GM13976 (cell line): ENCODE measurements at regions not wholly inside any gene's neighbourhood (a gene's known extent, or its start where the extent isn't known, plus 50 kb on each side); places are given as distances from the start of the nearest gene placed in this dataset.
"Not testable (repeated sequence)": the region's sequence is repeated elsewhere in the genome, so short reads cannot be mapped to it uniquely, and the experiment has no call there.

Experiments used
- DNase-seq: peaks from one replicate; pipeline ENCODE4 v3.0.0; 2012; ENCODE audit warnings: low spot score
- CTCF ChIP-seq: IDR thresholded peaks from 2 replicates; pipeline ENCODE4 v1.5.1; 2012; ENCODE audit warnings: borderline replicate concordance, mild to moderate bottlenecking; ENCODE audit not compliant: insufficient read depth; ENCODE audit errors: extremely low read depth, missing control alignments, control extremely low read depth
- in situ Hi-C: fragments of 300-500 bp; cut with MboI; formaldehyde crosslinking; loops from one replicate; pipeline ENCODE4 v1.12.0; 2022; ENCODE audit warnings: low sequenced_read_pairs, mixed read lengths, inconsistent platforms; ENCODE audit not compliant: unreplicated experiment

DNA sequence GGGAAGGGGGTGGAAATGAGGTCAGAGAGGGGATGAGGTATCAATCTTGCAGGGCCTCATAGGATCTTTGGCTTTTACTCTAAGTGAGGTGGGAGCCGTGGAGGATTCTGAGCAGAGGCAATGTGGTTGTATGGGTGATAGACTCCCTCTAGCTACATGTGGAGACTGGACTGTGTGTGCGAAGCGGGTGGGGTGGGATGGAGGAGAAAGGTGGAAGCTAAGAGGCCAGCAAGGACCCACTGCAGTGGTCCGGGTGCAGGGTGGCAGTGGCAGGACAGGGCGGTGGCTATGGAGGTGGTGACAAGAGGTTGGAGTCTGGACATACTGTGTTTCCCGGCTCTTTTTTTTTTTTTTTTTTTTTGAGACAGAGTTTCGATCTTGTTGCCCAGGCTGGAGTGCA lies 62.4 kb upstream of the PTPN1 start:
- no peak for DNase-seq
- in situ Hi-C loops: no loop called here
- no peak for TF ChIP-seq CTCF

DNA sequence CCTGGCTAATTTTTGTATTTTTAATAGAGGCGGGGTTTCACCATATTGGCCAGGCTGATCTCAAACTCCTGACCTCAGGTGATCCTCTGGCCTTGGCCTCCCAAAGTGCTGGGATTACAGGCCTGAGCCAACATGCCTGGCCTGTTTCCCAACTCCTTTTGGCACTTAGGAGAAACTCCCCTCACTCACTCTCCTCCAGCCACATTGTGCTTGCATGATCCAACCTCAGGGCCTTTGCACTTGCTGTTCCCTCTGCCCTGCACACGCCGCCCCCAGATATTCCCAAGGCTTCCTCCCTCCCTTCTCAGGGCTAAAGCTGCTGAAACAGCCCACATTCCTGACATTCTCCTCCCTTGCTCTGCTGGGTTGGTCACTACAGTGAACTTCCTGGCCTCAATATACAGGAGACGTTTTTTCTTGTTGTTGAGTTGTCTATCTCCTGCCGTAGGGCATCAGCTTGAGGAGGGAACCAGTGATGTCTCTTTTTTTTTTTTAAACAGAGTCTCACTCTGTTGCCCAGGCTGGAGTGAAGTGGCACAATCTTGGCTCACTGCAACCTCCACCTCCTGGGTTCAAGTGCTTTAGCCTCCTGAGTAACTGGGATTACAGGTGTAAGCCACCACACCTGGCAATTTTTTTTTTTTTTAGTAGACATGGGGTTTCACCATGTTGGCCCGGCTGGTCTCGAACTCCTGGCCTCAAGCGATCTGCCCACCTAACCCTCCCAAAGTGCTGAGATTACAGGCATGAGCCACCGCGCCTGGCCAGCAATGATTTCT lies 61.4 kb upstream of the PTPN1 start:
- in situ Hi-C loops, DNase-seq: not testable (repeated sequence)

- no peak for TF ChIP-seq CTCF
- DNase-seq: peak; percentile 35
- in situ Hi-C loops: loop anchor here (25.0 kb wide), 1 partner anchor 488 kb away; no protein-coding TSS in a partner anchor
These were observed 60.3 kb upstream of the PTPN1 start for GRCh38 chr20:50449738-50450492.

DNA sequence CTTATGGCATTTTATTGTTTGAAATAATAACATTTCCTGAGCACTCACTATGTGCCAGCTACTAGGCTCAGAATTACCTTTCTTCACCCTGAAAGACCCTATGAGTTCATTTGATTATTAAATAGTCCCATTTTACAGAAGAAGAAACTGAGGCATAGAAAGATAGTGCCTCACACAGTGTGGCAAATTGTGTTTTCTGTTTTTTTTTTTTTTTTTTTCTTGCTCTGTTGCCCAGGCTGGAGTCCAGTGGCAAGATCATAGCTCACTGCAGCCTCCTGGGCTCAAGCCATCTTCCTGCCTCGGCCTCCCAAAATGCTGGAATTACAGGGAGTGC lies 59.7 kb upstream of the PTPN1 start:
- DNase-seq: no peak
- in situ Hi-C loops: loop anchor here (25.0 kb wide), 1 partner anchor 488 kb away; no protein-coding TSS in a partner anchor
- TF ChIP-seq CTCF: no peak

DNA sequence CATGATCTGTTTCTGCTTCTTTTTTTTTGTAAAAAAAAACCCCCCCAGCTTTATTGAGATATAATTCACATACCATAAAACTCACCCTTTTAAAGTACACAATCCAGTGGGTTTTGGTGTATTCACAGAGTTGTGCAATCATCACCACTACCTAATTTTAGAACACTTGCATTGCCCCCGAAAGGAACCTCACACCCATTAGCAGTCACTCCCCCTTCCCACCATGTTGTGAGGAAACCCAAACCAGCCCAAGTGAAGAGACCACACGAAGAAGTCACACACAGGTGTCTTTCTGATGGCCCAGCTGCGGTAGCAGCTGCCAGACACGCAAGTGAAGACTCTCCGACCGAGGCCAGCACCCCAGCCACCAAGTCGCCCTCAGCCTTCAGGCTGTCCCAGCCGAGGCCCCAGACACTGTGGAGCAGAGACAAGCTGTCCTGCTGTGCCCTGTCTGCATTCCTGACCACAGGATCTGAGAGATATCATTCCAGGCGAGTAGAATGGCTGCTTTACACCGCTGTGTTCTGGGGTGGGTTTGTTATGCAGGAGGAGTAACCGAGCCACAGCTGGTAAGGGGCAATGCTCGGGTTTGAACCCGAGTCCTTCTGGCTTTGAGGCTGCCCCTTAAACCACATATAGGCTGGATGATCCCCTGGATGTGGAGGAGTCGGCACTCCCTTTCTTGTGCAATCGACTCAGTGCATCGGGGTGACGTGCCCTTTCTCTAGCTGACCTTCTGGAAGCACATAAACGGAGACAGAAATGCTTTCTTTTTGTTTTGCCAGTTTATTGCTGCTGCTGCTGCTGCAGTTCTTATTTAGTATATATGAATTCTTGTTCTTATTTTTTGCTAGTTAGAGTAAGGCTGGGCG lies 59.1 kb upstream of the PTPN1 start:
- in situ Hi-C loops: loop anchor here (25.0 kb wide), 1 partner anchor 489 kb away; no protein-coding TSS in a partner anchor
- peak; percentile 61 for DNase-seq

DNA sequence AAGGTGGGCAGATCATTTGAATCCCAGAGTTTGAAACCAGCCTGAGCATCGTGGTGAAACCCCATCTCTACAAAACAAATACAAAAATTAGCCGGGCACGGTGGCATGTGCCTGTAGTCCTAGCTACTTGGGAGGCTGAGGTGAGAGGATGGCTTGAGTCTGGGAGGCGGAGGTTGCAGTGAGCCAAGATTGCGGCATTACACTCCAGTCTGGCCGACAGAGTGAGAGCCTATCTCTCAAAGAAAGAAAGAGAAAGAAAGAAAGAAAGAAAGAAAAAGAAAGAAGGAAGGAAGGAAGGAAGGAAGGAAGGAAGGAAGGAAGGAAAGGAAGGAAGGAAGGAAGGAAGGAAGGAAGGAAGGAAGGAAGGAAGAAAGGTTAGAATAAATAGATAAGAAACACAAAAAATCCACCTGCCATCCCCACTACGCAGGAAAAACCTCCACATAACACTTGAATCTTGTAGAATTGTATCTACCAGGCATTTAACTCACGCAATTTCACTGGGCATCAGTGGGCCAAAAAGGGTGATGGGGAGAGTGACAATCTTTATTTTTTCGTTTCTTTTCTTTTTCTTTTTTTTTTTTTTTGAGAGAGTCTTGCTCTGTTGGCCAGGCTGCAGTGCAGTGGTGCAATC lies 58.3 kb upstream of the PTPN1 start:
- in situ Hi-C loops: loop anchor here (25.0 kb wide), 1 partner anchor 490 kb away; no protein-coding TSS in a partner anchor
- DNase-seq: not testable (repeated sequence)

More for the DNA sequence above, 59.1 kb upstream of the PTPN1 start:
- TF ChIP-seq CTCF: no peak
